Aorta (tissue), 5 donors: ENCODE measurements at regions not wholly inside any gene's neighbourhood (a gene's known extent, or its start where the extent isn't known, plus 50 kb on each side); places are given as distances from the start of the nearest gene placed in this dataset.
A peak's percentile ranks its signal among the peaks of the same experiment; 100 is the strongest.

Experiments used
- ATAC-seq: fragments of 200-7000 bp; cut with Tn5 transposase; one replicate; pipeline ENCODE4 v1.9.1; 2022; ENCODE audit warnings: moderate library complexity; ENCODE audit not compliant: low FRiP score
- DNase-seq, 2 donors: peaks; one replicate each; pipeline ENCODE4 v3.0.0-alpha.2; 2020
- H3K27ac ChIP-seq, 2 donors: one replicate each; pipeline ENCODE4 v1.5.1; 2013; ENCODE audit warnings: low read length in 2 of 2, mild to moderate bottlenecking in 2 of 2, moderate library complexity in 2 of 2, control low read depth in 1 of 2, inconsistent platforms in 1 of 2, low read depth in 1 of 2
- H3K27me3 ChIP-seq, 2 donors: one replicate each; pipeline ENCODE4 v1.6.1; 2013; ENCODE audit warnings: control low read depth in 1 of 2, low read length in 1 of 2, mild to moderate bottlenecking in 1 of 2, moderate library complexity in 1 of 2; ENCODE audit not compliant: insufficient read depth in 2 of 2, control insufficient read depth in 1 of 2
- H3K36me3 ChIP-seq, 2 donors: one replicate each; pipeline ENCODE4 v1.6.1; 2013; ENCODE audit warnings: control low read depth in 1 of 2, low read length in 1 of 2, mild to moderate bottlenecking in 1 of 2; ENCODE audit not compliant: insufficient read depth in 2 of 2, control insufficient read depth in 1 of 2
- H3K4me1 ChIP-seq, 2 donors: one replicate each; pipeline ENCODE4 v1.6.1; 2013; ENCODE audit warnings: low read length in 2 of 2, control low read depth in 1 of 2, mild to moderate bottlenecking in 1 of 2, moderate library complexity in 1 of 2; ENCODE audit not compliant: insufficient read depth in 2 of 2, control insufficient read depth in 1 of 2
- H3K4me3 ChIP-seq, 2 donors: one replicate each; pipeline ENCODE4 v1.5.1; 2013; ENCODE audit warnings: low read length in 2 of 2, control low read depth in 1 of 2, mild to moderate bottlenecking in 1 of 2
- H3K9me3 ChIP-seq: one replicate; pipeline ENCODE4 v1.6.1; 2013; ENCODE audit warnings: mild to moderate bottlenecking, low read length; ENCODE audit not compliant: control insufficient read depth
- WGBS, 2 donors: extraction: QIAGEN DNeasy Blood & Tissue Kit; methylation state at CpG; one replicate each; pipeline ENCODE4 v1.1.7; 2013; 5-methylcytosine and 5-hydroxymethylcytosine counted together
- intact Hi-C, 2 donors: fragments of 100-400 bp; cut with DNase I; formaldehyde crosslinking; loops; one replicate each; pipeline versions ENCODE4 v1.14.2 to v1.15.0; 2022
- donor health status: healthy with polysubstance abuse.
- donor health status: Bipolar disorder and iron deficiency.
- donor health status: DM: no; HTN: no; CAD: no.
- donor health status: DM: no; HTN: no; CAD: no.
- donor health status: DM: yes; HTN: yes; CAD: no.

DNA sequence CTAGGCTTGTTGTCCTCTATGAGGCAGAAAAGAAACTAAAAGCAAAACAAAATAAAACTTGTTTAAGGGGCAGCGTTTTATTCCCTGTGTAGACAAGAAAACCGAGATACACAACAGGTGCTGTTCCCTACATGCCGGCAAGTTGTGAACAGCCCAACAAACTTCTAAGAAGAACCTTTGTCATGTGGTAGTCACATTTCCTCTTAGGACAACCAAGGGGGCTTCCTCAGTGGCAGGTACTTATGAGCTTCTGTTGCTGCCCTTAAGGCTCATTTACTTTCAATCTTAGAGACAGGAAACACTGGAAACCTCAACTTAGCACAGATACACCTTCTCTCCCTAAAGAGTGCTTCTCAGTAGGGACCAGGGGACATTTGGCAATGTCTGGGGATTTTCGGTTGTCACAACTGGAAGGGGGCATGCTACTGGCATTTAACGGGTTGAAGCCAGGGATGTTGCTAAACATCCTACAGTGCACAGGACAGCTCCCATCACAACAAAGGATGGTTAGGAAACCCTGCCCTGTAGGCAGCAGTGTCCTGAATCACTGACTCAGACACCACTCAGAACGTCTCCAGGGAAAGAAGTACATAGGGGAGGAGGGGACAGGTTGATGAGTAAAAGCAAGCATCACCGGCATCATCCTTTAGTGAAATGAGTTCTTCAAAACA lies 111.0 kb downstream of the ASB9 start:
- ATAC-seq (no peak), DNase-seq (no peak)
- Histone ChIP-seq H3K27ac (no peak overlapping the region), H3K4me1 (no peaks in the 10 kb centered on the region), H3K9me3 (no peaks in the 10 kb centered on the region), H3K36me3 (no peaks in the 10 kb centered on the region), H3K27me3 (no peaks in the 10 kb centered on the region), H3K4me3 (no peak overlapping the region)
- 85 to 87% methylated on average over 7 of the region's 7 CpGs for WGBS, 2 donors
- intact Hi-C loops = no loop called here

DNA sequence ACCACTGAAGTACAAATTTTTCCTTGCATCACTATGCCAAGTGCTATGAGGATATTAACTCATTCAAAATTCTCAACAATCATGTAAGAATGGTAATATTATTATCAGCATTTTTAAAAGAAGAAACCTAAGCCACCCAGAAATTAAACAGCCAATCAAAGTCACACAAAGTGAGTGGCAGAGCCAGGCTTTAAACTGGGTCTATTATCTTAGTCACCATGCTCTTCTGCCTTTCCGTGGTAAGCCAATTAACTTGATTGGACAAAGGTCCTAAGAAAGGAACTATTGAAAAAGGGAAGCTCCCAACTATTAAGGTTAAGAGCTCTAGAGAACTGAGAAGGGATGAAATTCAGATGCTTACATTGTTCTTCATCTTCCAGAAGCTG lies 111.5 kb downstream of the ASB9 start:
- Histone ChIP-seq H3K27ac (no peak overlapping the region), H3K27me3 (no peaks in the 10 kb centered on the region), H3K9me3 (no peaks in the 10 kb centered on the region), H3K36me3 (no peaks in the 10 kb centered on the region), H3K4me3 (no peak overlapping the region), H3K4me1 (no peaks in the 10 kb centered on the region)
- whole genome bisulfite sequencing, 2 donors = 47 to 73% methylated on average over 1 of the region's 1 CpG
- ATAC-seq = no peak
- intact Hi-C loops = no loop called here
- no peak for DNase-seq

DNA sequence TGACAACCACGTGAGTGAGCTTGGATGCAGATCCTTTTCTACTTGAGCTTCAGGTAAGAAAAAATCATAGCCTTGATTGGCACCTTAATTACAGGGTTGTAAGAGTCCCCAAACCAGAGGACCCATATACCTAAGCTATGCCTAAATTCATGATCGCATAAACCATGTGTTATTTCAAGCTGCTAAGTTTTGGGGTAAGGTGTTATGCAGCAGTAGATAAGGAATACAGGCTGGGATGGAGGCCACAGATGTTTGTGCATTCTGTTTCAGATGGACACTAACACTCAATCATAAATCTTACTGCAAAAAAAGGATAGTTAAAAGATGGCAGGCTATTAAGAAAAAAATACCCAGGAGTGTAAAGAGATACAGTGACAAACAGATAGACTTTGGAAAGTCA lies 112.3 kb downstream of the ASB9 start:
- intact Hi-C loops = no loop called here
- WGBS, 2 donors = 65 to 85% methylated on average over 2 of the region's 2 CpGs
- no peak overlapping the region for H3K4me3 ChIP-seq

DNA sequence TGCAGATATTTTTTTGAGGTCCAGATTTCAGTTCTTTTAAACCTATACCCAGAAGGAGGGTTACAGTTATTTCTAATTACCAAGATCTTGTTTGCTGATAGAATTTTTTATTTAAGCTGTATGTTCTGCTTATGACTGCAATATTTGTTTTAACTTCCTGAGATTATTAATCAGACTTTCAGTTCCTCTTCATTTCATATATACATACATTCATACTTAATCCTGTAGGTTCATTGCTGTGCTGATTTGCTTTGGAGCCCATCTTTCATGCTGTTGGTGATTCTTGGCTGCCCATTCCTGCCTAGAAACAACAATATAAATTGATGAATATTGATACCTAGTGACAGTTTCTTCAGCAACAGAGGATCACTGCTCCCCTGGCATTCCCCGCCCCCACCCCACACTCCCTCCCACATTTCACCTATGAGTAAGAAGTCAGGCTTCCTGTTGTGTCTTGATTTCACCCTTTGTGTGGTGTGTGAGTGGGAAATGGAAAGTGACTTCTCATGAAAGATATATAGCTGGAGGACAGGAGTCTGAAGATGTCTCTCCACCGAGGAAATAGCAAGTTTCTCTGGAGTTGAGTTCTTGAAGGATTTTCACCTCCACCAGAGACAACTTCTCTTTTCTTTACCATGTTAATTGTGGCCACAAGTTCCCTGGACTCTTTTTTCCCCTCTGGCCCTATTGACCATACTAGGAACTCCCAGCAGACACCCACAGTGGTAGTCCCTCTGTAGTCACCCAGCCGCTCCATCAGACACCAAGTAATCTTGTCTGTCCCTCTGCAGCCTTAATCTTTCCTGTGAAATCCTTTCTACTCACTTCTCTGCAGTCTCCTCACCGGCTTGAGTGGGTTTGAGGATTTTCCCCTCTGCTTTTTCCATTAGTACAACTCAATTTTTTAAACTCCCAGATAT lies 118.4 kb downstream of the ASB9 start:
- Histone ChIP-seq H3K4me3 (no peak overlapping the region), H3K4me1 (no peaks in the 10 kb centered on the region), H3K27ac (no peak overlapping the region), H3K9me3 (no peaks in the 10 kb centered on the region), H3K27me3 (peaks cover 0 to 1% of the 10 kb centered on the region in 2 donors), H3K36me3 (no peaks in the 10 kb centered on the region)
- 76 to 79% methylated on average over 4 of the region's 4 CpGs for WGBS, 2 donors
- ATAC-seq (no peak), DNase-seq (no peak)
- intact Hi-C loops = no loop called here

More for the DNA sequence above, 112.3 kb downstream of the ASB9 start:
- Histone ChIP-seq H3K4me1 (no peaks in the 10 kb centered on the region), H3K36me3 (no peaks in the 10 kb centered on the region), H3K27me3 (no peaks in the 10 kb centered on the region), H3K27ac (no peak overlapping the region), H3K9me3 (no peaks in the 10 kb centered on the region)
- DNase-seq (no peak), ATAC-seq (no peak)

GRCh38 chrX:15150586-15150985 lies 119.3 kb downstream of the ASB9 start:
- intact Hi-C loops = no loop called here
- DNase-seq = no peak
- Histone ChIP-seq H3K9me3 (no peaks in the 10 kb centered on the region), H3K27ac (no peak overlapping the region), H3K27me3 (peaks cover 0 to 1% of the 10 kb centered on the region in 2 donors), H3K4me1 (no peaks in the 10 kb centered on the region), H3K4me3 (no peak overlapping the region), H3K36me3 (no peaks in the 10 kb centered on the region)
- no peak for ATAC-seq
- 75 to 84% methylated on average over 1 of the region's 1 CpG for WGBS, 2 donors

GRCh38 chrX:15146515-15146914 lies 123.4 kb downstream of the ASB9 start:
- no peaks in the 10 kb centered on the region for H3K36me3 ChIP-seq
- DNase-seq (no peak), ATAC-seq (no peak)
- intact Hi-C loops = loop anchor here in 1 of 2 donors (10.0 kb wide), 1 partner anchor 1052 kb away; no protein-coding TSS in a partner anchor
- H3K4me3 ChIP-seq = no peak overlapping the region
- peaks cover 0 to 1% of the 10 kb centered on the region in 2 donors for H3K27me3 ChIP-seq
- 14 to 19% methylated on average over 6 of the region's 6 CpGs for WGBS, 2 donors
- no peaks in the 10 kb centered on the region for H3K9me3 ChIP-seq
- H3K27ac ChIP-seq = no peak overlapping the region
- no peaks in the 10 kb centered on the region for H3K4me1 ChIP-seq

DNA sequence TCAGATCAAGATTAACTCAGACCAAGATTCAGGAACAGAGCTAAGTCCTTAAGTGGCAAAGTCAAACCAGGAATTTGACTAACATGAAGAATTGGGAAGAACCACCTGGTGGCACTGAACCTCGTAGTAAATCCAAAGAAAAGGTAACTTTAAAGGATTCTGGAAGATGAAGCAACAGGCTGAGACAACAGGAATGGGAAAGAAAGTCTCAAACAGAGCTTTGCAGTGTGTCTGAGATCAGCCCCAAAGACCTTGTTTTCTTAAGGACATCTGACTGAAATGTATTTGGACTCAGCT lies 126.1 kb downstream of the ASB9 start:
- Histone ChIP-seq H3K9me3 (no peaks in the 10 kb centered on the region), H3K27ac (no peak overlapping the region), H3K27me3 (peaks cover 0 to 1% of the 10 kb centered on the region in 2 donors), H3K4me1 (no peaks in the 10 kb centered on the region), H3K4me3 (no peak overlapping the region), H3K36me3 (no peaks in the 10 kb centered on the region)
- intact Hi-C loops = loop anchor here (5.0 to 10.0 kb wide), 2 partner anchors 1049 to 1106 kb away; no protein-coding TSS in a partner anchor
- ATAC-seq (no peak), DNase-seq (no peak)
- WGBS, 2 donors = 35 to 39% methylated on average over 1 of the region's 1 CpG

GRCh38 chrX:15143050-15143824 lies 126.6 kb downstream of the ASB9 start:
- no peaks in the 10 kb centered on the region for H3K36me3 ChIP-seq

More at GRCh38 chrX:15143050-15143824, 126.6 kb downstream of the ASB9 start:
- H3K4me1 ChIP-seq = no peaks in the 10 kb centered on the region
- DNase-seq (peak in 1 of 2 donors; percentile 44), ATAC-seq (no peak)
- intact Hi-C loops = loop anchor here (5.0 to 10.0 kb wide), 2 partner anchors 1048 to 1106 kb away; no protein-coding TSS in a partner anchor
- no peaks in the 10 kb centered on the region for H3K9me3 ChIP-seq
- no peak overlapping the region for H3K27ac ChIP-seq
- 14 to 18% methylated on average over 6 of the region's 6 CpGs for WGBS, 2 donors
- H3K27me3 ChIP-seq = no peaks in the 10 kb centered on the region
- H3K4me3 ChIP-seq = no peak overlapping the region
